Trophoblast cell (in vitro differentiated cells and primary cell): ENCODE measurements at regions not wholly inside any gene's neighbourhood (a gene's known extent, or its start where the extent isn't known, plus 50 kb on each side); places are given as distances from the start of the nearest gene placed in this dataset.
"Not testable (repeated sequence)": the region's sequence is repeated elsewhere in the genome, so short reads cannot be mapped to it uniquely, and the experiment has no call there.

Source experiments
- DNase-seq, 2 donors: peaks; one replicate each; pipeline ENCODE4 v3.0.0-alpha.2; 2016
- H2AFZ ChIP-seq: 2 replicates; pipeline ENCODE4 v1.6.1; 2013; ENCODE audit warnings: low read length, moderate library complexity, mild to moderate bottlenecking; ENCODE audit not compliant: insufficient read depth, poor library complexity
- H2AK5ac ChIP-seq: 2 replicates; pipeline ENCODE4 v1.6.1; 2013; ENCODE audit warnings: mild to moderate bottlenecking, low read length
- H2BK120ac ChIP-seq: 2 replicates; pipeline ENCODE4 v1.6.1; 2013; ENCODE audit warnings: low read length, mild to moderate bottlenecking, moderate library complexity; ENCODE audit not compliant: insufficient read depth, poor library complexity
- H2BK12ac ChIP-seq: 2 replicates; pipeline ENCODE4 v1.6.1; 2013; ENCODE audit warnings: mild to moderate bottlenecking, low read length, moderate library complexity
- H2BK5ac ChIP-seq: 2 replicates; pipeline ENCODE4 v1.6.1; 2013; ENCODE audit warnings: low read length, low read depth, moderate library complexity, mild to moderate bottlenecking; ENCODE audit not compliant: poor library complexity
- H3K14ac ChIP-seq: 2 replicates; pipeline ENCODE4 v1.6.1; 2013; ENCODE audit warnings: mild to moderate bottlenecking, low read length
- H3K18ac ChIP-seq: 2 replicates; pipeline ENCODE4 v1.6.1; 2013; ENCODE audit warnings: mild to moderate bottlenecking, low read length
- H3K23ac ChIP-seq: 2 replicates; pipeline ENCODE4 v1.6.1; 2013; ENCODE audit warnings: low read length
- H3K27ac ChIP-seq: 2 replicates; pipeline ENCODE4 v1.5.1; 2013; ENCODE audit warnings: low read depth, mild to moderate bottlenecking, inconsistent platforms, low read length, moderate library complexity
- H3K27me3 ChIP-seq: 2 replicates; pipeline ENCODE4 v1.6.1; 2013; ENCODE audit warnings: inconsistent platforms, mild to moderate bottlenecking, low read length, moderate library complexity; ENCODE audit not compliant: insufficient read depth
- H3K36me3 ChIP-seq, 2 experiments: 1 replicate in 1 of 2; 2 replicates in 1 of 2; pipeline ENCODE4 v1.6.1; 2013; ENCODE audit warnings: low read length in 2 of 2, mild to moderate bottlenecking in 2 of 2, moderate library complexity in 1 of 2; ENCODE audit not compliant: insufficient read depth in 2 of 2, control insufficient read depth in 1 of 2
- H3K4ac ChIP-seq: 2 replicates; pipeline ENCODE4 v1.6.1; 2013; ENCODE audit warnings: low read depth, mild to moderate bottlenecking, low read length, moderate library complexity
- H3K4me1 ChIP-seq, 2 experiments: 1 replicate in 1 of 2; 2 replicates in 1 of 2; pipeline ENCODE4 v1.6.1; 2013; ENCODE audit warnings: low read length in 2 of 2, mild to moderate bottlenecking in 2 of 2, moderate library complexity in 1 of 2; ENCODE audit not compliant: insufficient read depth in 2 of 2, control insufficient read depth in 1 of 2
- H3K4me2 ChIP-seq: 2 replicates; pipeline ENCODE4 v1.6.1; 2013; ENCODE audit warnings: inconsistent platforms, mild to moderate bottlenecking, low read length, moderate library complexity
- H3K4me3 ChIP-seq: 2 replicates; pipeline ENCODE4 v1.5.1; 2013; ENCODE audit warnings: mild to moderate bottlenecking, low read depth, low read length, inconsistent platforms
- H3K79me1 ChIP-seq: one replicate; pipeline ENCODE4 v1.6.1; 2013; ENCODE audit warnings: low read length
- H3K79me2 ChIP-seq: 2 replicates; pipeline ENCODE4 v1.6.1; 2013; ENCODE audit warnings: low read length, mild to moderate bottlenecking; ENCODE audit not compliant: control insufficient read depth, insufficient read depth, poor library complexity
- H3K9ac ChIP-seq: 2 replicates; pipeline ENCODE4 v1.6.1; 2013; ENCODE audit warnings: mild to moderate bottlenecking, low read length
- H3K9me3 ChIP-seq: 2 replicates; pipeline ENCODE4 v1.6.1; 2013; ENCODE audit warnings: low read depth, mild to moderate bottlenecking, control low read depth, inconsistent platforms, low read length; ENCODE audit not compliant: insufficient read depth
- H4K12ac ChIP-seq: 2 replicates; pipeline ENCODE4 v1.6.1; 2013; ENCODE audit warnings: low read depth, mild to moderate bottlenecking, low read length, moderate library complexity
- H4K8ac ChIP-seq: 2 replicates; pipeline ENCODE4 v1.6.1; 2013; ENCODE audit warnings: low read depth, mild to moderate bottlenecking, low read length, moderate library complexity
- H4K91ac ChIP-seq: one replicate; pipeline ENCODE4 v1.6.1; 2013; ENCODE audit warnings: low read depth, mild to moderate bottlenecking, low read length, moderate library complexity
- WGBS: extraction: QIAGEN DNeasy Blood & Tissue Kit; methylation state at CpG from one replicate; pipeline ENCODE4 v1.1.7; 2013; ENCODE audit warnings: missing lambda C conversion rate; ENCODE audit not compliant: insufficient read length, insufficient coverage; ENCODE audit errors: extremely low coverage; 5-methylcytosine and 5-hydroxymethylcytosine counted together

DNA sequence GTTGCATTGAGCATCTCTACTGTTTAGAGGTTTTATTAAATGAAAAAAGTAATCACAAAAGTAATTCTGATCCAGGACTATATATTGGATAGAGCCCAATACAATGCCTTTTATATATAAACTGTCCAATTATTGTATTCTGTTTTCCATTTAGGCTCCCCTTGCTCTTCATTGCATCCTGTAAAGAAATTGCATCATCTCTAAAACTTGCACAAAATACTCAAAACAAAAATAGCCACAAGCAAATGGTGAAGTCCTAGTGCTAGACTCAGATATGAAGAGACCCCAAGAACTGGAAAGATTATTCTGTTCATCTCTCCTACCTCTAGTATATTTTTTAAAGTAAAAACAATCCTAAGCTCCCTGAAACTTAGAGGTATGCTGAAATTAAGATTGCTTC lies 195.8 kb downstream of the NNT start:
- Histone ChIP-seq H3K27ac (no peak overlapping the region), H3K18ac (no peak overlapping the region), H3K27me3 (no peaks in the 10 kb centered on the region), H2BK120ac (no peak overlapping the region), H4K8ac (no peak overlapping the region), H2BK5ac (no peak overlapping the region), H3K79me1 (no peaks in the 10 kb centered on the region), H3K4me2 (no peak overlapping the region), H4K91ac (no peak overlapping the region), H3K14ac (no peak overlapping the region), H3K9ac (no peak overlapping the region), H2AFZ (no peak overlapping the region), H3K79me2 (no peaks in the 10 kb centered on the region), H2AK5ac (no peak overlapping the region), H3K4ac (no peak overlapping the region), H4K12ac (no peak overlapping the region), H3K9me3 (no peaks in the 10 kb centered on the region), H3K4me1 (no peaks in the 10 kb centered on the region), H3K4me3 (no peak overlapping the region), H3K23ac (no peak overlapping the region), H2BK12ac (no peak overlapping the region), H3K36me3 (no peaks in the 10 kb centered on the region)
- no peak for DNase-seq

DNA sequence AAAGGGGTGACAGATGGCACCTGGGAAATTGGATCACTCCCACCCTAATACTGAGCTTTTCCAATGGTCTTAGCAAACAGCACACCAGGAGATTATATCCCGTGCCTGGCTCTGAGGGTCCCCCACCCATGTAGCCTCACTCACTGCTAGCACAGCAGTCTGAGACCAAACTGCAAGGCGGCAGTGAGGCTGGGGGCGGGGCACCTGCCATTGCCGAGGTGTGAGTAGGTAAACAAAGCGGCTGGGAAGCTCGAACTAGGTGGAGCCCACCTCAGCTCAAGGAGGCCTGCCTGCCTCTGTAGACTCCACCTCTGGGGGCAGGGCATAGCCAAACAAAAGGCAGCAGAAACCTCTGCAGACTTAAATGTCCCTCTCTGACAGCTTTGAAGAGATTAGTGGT lies 188.9 kb downstream of the NNT start:
- H3K4me2 ChIP-seq, H2AK5ac ChIP-seq, H3K9ac ChIP-seq, H3K4ac ChIP-seq, H3K9me3 ChIP-seq, H3K4me1 ChIP-seq, DNase-seq, H4K91ac ChIP-seq, H2AFZ ChIP-seq, H2BK5ac ChIP-seq, H3K27ac ChIP-seq, H3K27me3 ChIP-seq, H3K14ac ChIP-seq, H3K18ac ChIP-seq, H3K4me3 ChIP-seq, H4K12ac ChIP-seq, H2BK12ac ChIP-seq, H4K8ac ChIP-seq, H3K79me2 ChIP-seq, H2BK120ac ChIP-seq, H3K36me3 ChIP-seq, H3K23ac ChIP-seq, H3K79me1 ChIP-seq: not testable (repeated sequence)
- no CpG with 5 or more reads among the region's 6 CpGs for WGBS

DNA sequence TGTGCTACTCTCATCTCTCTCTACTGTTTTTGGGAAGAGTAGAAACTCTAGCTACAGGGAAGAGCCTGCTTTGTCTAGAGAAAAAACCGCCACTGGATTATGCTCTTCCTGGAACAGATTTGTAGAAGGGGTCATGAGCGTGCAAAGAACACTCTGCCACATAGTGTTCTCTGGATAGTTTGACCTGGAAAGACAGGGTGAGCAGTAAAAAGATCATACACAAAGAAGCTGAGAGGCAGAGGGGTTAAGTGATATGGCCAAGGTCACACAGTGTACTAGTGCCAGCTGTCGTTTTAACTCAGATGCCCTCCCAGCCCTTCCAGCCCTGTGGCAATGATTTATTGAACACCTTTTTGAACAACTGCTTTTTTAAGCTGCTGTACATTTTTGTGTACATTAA lies 182.2 kb downstream of the NNT start:
- no peak overlapping the region for H4K91ac ChIP-seq
- H3K4me2 ChIP-seq = no peak overlapping the region
- H3K79me2 ChIP-seq = no peaks in the 10 kb centered on the region
- H2BK120ac ChIP-seq = no peak overlapping the region
- WGBS = no CpG with 5 or more reads among the region's 3 CpGs
- H3K18ac ChIP-seq = no peak overlapping the region
- no peak overlapping the region for H4K12ac ChIP-seq
- H2AK5ac ChIP-seq = no peak overlapping the region
- H3K9ac ChIP-seq = no peak overlapping the region
- H2BK5ac ChIP-seq = no peak overlapping the region
- H4K8ac ChIP-seq = no peak overlapping the region
- no peaks in the 10 kb centered on the region for H3K36me3 ChIP-seq
- H3K23ac ChIP-seq = no peak overlapping the region
- H3K79me1 ChIP-seq = no peaks in the 10 kb centered on the region
- no peaks in the 10 kb centered on the region for H3K4me1 ChIP-seq
- no peak overlapping the region for H2BK12ac ChIP-seq
- no peak overlapping the region for H3K4ac ChIP-seq
- H3K27me3 ChIP-seq = no peaks in the 10 kb centered on the region
- H3K4me3 ChIP-seq = no peak overlapping the region
- H2AFZ ChIP-seq = no peak overlapping the region
- H3K27ac ChIP-seq = no peak overlapping the region
- H3K14ac ChIP-seq = no peak overlapping the region
- no peaks in the 10 kb centered on the region for H3K9me3 ChIP-seq
- DNase-seq = no peak

DNA sequence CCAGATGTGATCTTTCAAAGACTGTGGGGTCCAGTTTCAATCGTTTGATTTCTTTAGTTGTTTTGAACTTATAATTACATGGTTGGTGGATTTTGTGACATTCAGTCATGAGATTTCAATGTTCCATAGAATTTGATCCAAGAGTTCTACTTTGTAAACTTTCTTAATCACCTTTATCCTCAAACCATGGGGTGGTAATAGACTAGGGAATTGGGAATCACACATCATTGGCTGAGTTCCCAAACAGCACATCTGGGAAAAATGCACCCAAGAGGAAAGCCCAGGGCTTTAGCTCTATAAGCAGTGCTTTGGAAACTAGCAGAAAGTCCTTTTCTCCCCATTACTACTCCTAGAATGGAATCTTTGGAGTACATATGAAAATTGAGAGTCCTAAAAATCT lies 177.6 kb downstream of the NNT start:
- H3K36me3 ChIP-seq = no peaks in the 10 kb centered on the region
- H4K12ac ChIP-seq = no peak overlapping the region
- H3K79me1 ChIP-seq = no peaks in the 10 kb centered on the region
- no peak overlapping the region for H3K18ac ChIP-seq
- WGBS = no CpG with 5 or more reads among the region's 1 CpG
- no peak overlapping the region for H2BK120ac ChIP-seq
- no peak overlapping the region for H2AK5ac ChIP-seq
- no peaks in the 10 kb centered on the region for H3K27me3 ChIP-seq
- no peaks in the 10 kb centered on the region for H3K79me2 ChIP-seq
- H2AFZ ChIP-seq = no peak overlapping the region
- H3K14ac ChIP-seq = no peak overlapping the region
- H3K4ac ChIP-seq = no peak overlapping the region
- no peak overlapping the region for H3K27ac ChIP-seq
- no peaks in the 10 kb centered on the region for H3K4me1 ChIP-seq
- H3K4me3 ChIP-seq = no peak overlapping the region
- no peak overlapping the region for H2BK5ac ChIP-seq
- no peak overlapping the region for H4K91ac ChIP-seq
- no peak for DNase-seq
- H4K8ac ChIP-seq = no peak overlapping the region
- H2BK12ac ChIP-seq = no peak overlapping the region
- no peak overlapping the region for H3K23ac ChIP-seq
- H3K4me2 ChIP-seq = no peak overlapping the region
- no peaks in the 10 kb centered on the region for H3K9me3 ChIP-seq
- H3K9ac ChIP-seq = no peak overlapping the region
